HL-60 (cell line): ENCODE measurements at regions not wholly inside any gene's neighbourhood (a gene's known extent, or its start where the extent isn't known, plus 50 kb on each side); places are given as distances from the start of the nearest gene placed in this dataset.

Experiments
- DNase-seq, 2 experiments: peaks; one replicate each; pipeline ENCODE4 v3.0.0-alpha.2; 2010 to 2020; ENCODE audit warnings: low read depth in 1 of 2, low spot score in 1 of 2
- H3K27ac ChIP-seq: fragments of 250-450 bp; sonication (Bioruptor Pico); replicated peaks from 2 replicates; pipeline ENCODE4 v1.5.1; 2020; ENCODE audit warnings: mild to moderate bottlenecking, moderate library complexity
- H3K27me3 ChIP-seq: fragments of 250-450 bp; sonication (Bioruptor Pico); 2 replicates; pipeline ENCODE4 v1.5.1; 2021; ENCODE audit warnings: mild to moderate bottlenecking, moderate library complexity; ENCODE audit not compliant: insufficient read depth, poor library complexity, severe bottlenecking
- H3K4me3 ChIP-seq: replicated peaks from 2 replicates; pipeline ENCODE4 v1.5.1; 2011; ENCODE audit warnings: mild to moderate bottlenecking, control low read depth, low read length; ENCODE audit not compliant: insufficient read depth
- GABPA ChIP-seq: IDR thresholded peaks from 2 replicates; pipeline ENCODE4 v1.6.1; 2012; ENCODE audit warnings: low read depth
- POLR2AphosphoS5 ChIP-seq: IDR thresholded peaks from 2 replicates; pipeline ENCODE4 v1.6.1; 2012; ENCODE audit warnings: low read depth
- SPI1 ChIP-seq: IDR thresholded peaks from 2 replicates; pipeline ENCODE4 v1.6.1; 2012; ENCODE audit warnings: low read depth, mild to moderate bottlenecking, borderline replicate concordance
- TF ChIP-seq, protein P1 (sequence below): IDR thresholded peaks from 2 replicates; pipeline ENCODE4 v1.6.1; 2012; ENCODE audit warnings: low read depth; ENCODE audit not compliant: insufficient replicate concordance
- TF ChIP-seq, protein P2 (sequence below): IDR thresholded peaks from one replicate; pipeline ENCODE4 v1.5.1; 2011; ENCODE audit warnings: low read length, control low read depth, inconsistent platforms; ENCODE audit not compliant: insufficient read depth

DNA sequence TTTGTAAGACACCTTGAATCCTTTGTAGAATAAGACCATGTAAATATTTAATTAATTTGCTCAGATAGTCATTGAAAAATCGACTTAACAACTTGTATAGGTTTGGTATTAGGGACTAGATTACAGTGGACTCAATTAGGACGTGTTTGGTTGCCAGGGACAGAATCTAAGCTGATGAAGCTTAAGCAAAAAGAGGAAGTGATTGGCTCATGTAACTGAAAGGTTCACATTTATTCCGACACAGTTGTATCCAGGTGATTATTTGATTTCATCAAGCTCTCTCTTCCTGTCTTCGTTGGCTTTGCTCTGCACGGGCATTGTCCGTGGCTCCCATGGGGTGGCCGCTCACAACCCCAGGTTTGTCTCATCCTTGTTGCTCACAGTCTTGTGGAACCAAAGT is 146.4 kb downstream of the C11orf91 start:
- DNase-seq = no peak
- Histone ChIP-seq H3K27me3 (peaks cover 6% of the 10 kb centered on the region), H3K4me3 (no peak overlapping the region), H3K27ac (no peak overlapping the region)
- TF ChIP-seq SPI1 = peak; percentile 68
- TF ChIP-seq, protein P1, sequence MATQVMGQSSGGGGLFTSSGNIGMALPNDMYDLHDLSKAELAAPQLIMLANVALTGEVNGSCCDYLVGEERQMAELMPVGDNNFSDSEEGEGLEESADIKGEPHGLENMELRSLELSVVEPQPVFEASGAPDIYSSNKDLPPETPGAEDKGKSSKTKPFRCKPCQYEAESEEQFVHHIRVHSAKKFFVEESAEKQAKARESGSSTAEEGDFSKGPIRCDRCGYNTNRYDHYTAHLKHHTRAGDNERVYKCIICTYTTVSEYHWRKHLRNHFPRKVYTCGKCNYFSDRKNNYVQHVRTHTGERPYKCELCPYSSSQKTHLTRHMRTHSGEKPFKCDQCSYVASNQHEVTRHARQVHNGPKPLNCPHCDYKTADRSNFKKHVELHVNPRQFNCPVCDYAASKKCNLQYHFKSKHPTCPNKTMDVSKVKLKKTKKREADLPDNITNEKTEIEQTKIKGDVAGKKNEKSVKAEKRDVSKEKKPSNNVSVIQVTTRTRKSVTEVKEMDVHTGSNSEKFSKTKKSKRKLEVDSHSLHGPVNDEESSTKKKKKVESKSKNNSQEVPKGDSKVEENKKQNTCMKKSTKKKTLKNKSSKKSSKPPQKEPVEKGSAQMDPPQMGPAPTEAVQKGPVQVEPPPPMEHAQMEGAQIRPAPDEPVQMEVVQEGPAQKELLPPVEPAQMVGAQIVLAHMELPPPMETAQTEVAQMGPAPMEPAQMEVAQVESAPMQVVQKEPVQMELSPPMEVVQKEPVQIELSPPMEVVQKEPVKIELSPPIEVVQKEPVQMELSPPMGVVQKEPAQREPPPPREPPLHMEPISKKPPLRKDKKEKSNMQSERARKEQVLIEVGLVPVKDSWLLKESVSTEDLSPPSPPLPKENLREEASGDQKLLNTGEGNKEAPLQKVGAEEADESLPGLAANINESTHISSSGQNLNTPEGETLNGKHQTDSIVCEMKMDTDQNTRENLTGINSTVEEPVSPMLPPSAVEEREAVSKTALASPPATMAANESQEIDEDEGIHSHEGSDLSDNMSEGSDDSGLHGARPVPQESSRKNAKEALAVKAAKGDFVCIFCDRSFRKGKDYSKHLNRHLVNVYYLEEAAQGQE = no peak
- TF ChIP-seq GABPA = no peak
- TF ChIP-seq POLR2AphosphoS5 = no peak
- TF ChIP-seq, protein P2, sequence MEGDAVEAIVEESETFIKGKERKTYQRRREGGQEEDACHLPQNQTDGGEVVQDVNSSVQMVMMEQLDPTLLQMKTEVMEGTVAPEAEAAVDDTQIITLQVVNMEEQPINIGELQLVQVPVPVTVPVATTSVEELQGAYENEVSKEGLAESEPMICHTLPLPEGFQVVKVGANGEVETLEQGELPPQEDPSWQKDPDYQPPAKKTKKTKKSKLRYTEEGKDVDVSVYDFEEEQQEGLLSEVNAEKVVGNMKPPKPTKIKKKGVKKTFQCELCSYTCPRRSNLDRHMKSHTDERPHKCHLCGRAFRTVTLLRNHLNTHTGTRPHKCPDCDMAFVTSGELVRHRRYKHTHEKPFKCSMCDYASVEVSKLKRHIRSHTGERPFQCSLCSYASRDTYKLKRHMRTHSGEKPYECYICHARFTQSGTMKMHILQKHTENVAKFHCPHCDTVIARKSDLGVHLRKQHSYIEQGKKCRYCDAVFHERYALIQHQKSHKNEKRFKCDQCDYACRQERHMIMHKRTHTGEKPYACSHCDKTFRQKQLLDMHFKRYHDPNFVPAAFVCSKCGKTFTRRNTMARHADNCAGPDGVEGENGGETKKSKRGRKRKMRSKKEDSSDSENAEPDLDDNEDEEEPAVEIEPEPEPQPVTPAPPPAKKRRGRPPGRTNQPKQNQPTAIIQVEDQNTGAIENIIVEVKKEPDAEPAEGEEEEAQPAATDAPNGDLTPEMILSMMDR = no peak

DNA sequence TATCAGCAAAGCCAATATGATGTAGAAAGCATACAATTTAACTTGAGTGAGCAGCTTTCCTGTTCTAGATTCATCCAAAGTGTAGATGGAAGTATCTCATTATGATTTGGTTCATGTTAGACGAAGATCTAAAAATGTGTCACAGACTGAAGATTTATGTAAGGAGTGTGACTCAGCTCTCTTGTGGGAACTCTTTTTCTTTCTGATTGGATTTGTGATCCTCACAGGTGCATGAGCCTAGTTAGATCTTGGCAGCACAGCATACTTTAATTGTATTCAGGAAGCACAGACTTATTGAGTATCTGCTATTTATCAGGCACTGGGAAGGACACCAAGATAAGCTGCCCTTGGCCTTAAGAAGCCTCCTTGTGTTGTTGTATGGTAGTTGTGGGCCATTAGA is 147.1 kb downstream of the C11orf91 start:
- Histone ChIP-seq H3K27ac (no peak overlapping the region), H3K27me3 (peaks cover 10% of the 10 kb centered on the region), H3K4me3 (no peak overlapping the region)
- TF ChIP-seq, protein P2 = no peak
- TF ChIP-seq POLR2AphosphoS5 = no peak
- no peak for TF ChIP-seq SPI1
- TF ChIP-seq, protein P1 = no peak
- no peak for TF ChIP-seq GABPA
- no peak for DNase-seq

DNA sequence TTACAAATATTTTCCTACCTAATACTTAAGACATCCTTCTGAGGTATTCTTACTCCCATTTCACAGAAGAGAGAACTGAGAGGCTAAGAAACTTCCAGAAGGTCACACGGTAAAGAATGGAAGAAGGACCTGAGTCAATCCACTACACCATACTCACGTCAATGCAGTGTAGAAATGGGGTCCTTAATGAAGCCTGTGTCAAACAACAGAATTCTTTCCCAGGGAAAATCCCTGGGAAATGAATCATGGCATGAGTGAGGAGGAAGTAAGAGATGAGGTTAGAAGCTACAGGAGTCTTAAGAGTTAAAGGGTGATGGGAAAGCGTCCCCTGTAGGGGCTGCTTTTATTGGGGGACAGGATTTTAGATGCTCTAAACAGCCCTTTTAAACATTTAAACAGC is 147.9 kb downstream of the C11orf91 start:
- TF ChIP-seq POLR2AphosphoS5 = no peak
- TF ChIP-seq, protein P2 = no peak
- no peak for TF ChIP-seq SPI1
- TF ChIP-seq GABPA = no peak
- TF ChIP-seq, protein P1 = no peak

More for the DNA sequence above, 147.9 kb downstream of the C11orf91 start:
- H3K27me3 ChIP-seq = peaks cover 10% of the 10 kb centered on the region
- no peak overlapping the region for H3K4me3 ChIP-seq
- no peak overlapping the region for H3K27ac ChIP-seq
- DNase-seq = no peak
